A549 (cell line): ENCODE measurements at regions not wholly inside any gene's neighbourhood (a gene's known extent, or its start where the extent isn't known, plus 50 kb on each side); places are given as distances from the start of the nearest gene placed in this dataset.
A peak's percentile ranks its signal among the peaks of the same experiment; 100 is the strongest.

Experiments used
- ATAC-seq, 2 experiments: fragments of 200-7000 bp in 1 of 2; fragments of >200 bp in 1 of 2; cut with Nextera tagmentation in 1 of 2; cut with Tn5 transposase in 1 of 2; 3 replicates each; pipeline versions ENCODE4 v1.8.0 to v1.9.1; 2018 to 2020; ENCODE audit warnings: mild to moderate bottlenecking in 1 of 2, moderate library complexity in 1 of 2
- CTCF ChIA-PET: fragments of 300-600 bp; sonication (Branson Sonifier 250); formaldehyde crosslinking; extraction: SDS; loops from one replicate; lab custom pipeline; 2021; ENCODE audit warnings: antibody characterized with exemption, inconsistent platforms; lab: Yijun Ruan, JAX
- POLR2A ChIA-PET: fragments of 350-600 bp; formaldehyde crosslinking; extraction: SDS; loops from one replicate; lab custom pipeline; 2021; ENCODE audit warnings: antibody characterized with exemption, inconsistent platforms; lab: Yijun Ruan, JAX
- DNase-seq, 2 experiments: peaks; one replicate each; pipeline versions ENCODE4 v3.0.0 to v3.0.0-alpha.2; 2011 to 2016; ENCODE audit warnings: low read depth in 1 of 2, low spot score in 1 of 2
- FAIRE-seq: peaks from 2 replicates; lab custom pipeline; 2011; peaks lifted over from hg19 to GRCh38; lab: Jason Lieb, UNC
- H3K27ac ChIP-seq, 2 experiments: fragments of >200 bp; sonication (Bioruptor Twin); formaldehyde crosslinking; 3 replicates each; pipeline ENCODE4 v1.5.1; 2016 to 2017
- H3K4me1 ChIP-seq: fragments of >200 bp; sonication (Bioruptor Twin); formaldehyde crosslinking; 3 replicates; pipeline ENCODE4 v1.6.1; 2016
- H3K4me2 ChIP-seq: fragments of >200 bp; sonication (Bioruptor Twin); formaldehyde crosslinking; 3 replicates; pipeline ENCODE4 v1.6.1; 2016
- H3K4me3 ChIP-seq: fragments of >200 bp; sonication (Bioruptor Twin); formaldehyde crosslinking; 3 replicates; pipeline ENCODE4 v1.5.1; 2016
- H3K9me3 ChIP-seq: fragments of >200 bp; sonication (Bioruptor Twin); formaldehyde crosslinking; 3 replicates; pipeline ENCODE4 v1.6.1; 2016
- E2F6 ChIP-seq: IDR thresholded peaks from 2 replicates; pipeline ENCODE4 v1.6.1; 2012; ENCODE audit warnings: low read depth, borderline replicate concordance
- EHF ChIP-seq: fragments of 250-450 bp; sonication (Bioruptor Pico); IDR thresholded peaks from 2 replicates; pipeline ENCODE4 v1.5.0; 2020; ENCODE audit warnings: mild to moderate bottlenecking
- FOSB ChIP-seq: fragments of 250-450 bp; sonication (Bioruptor Pico); IDR thresholded peaks from 2 replicates; pipeline ENCODE4 v1.5.0; 2020; ENCODE audit warnings: mild to moderate bottlenecking, moderate library complexity
- HEYL ChIP-seq: fragments of 250-450 bp; sonication (Bioruptor Pico); IDR thresholded peaks from 2 replicates; pipeline ENCODE4 v1.8.0; 2021; ENCODE audit warnings: mild to moderate bottlenecking, moderate library complexity
- HOXA7 ChIP-seq: fragments of 250-450 bp; sonication (Bioruptor Pico); IDR thresholded peaks from 2 replicates; pipeline ENCODE4 v1.5.0; 2020; ENCODE audit warnings: mild to moderate bottlenecking, moderate library complexity
- HOXB5 ChIP-seq: fragments of 250-450 bp; sonication (Bioruptor Pico); IDR thresholded peaks from 2 replicates; pipeline ENCODE4 v1.5.0; 2020; ENCODE audit warnings: mild to moderate bottlenecking, moderate library complexity
- KDM1A ChIP-seq: fragments of 200-600 bp; sonication (generic); IDR thresholded peaks from 2 replicates; pipeline ENCODE4 v1.6.1; 2016; ENCODE audit warnings: low read depth, mild to moderate bottlenecking
- KDM5A ChIP-seq: fragments of 200-600 bp; sonication (generic); IDR thresholded peaks from 2 replicates; pipeline ENCODE4 v1.6.1; 2016; ENCODE audit warnings: antibody characterized with exemption, mild to moderate bottlenecking
- MAFK ChIP-seq: fragments of 450-650 bp; IDR thresholded peaks from 2 replicates; pipeline ENCODE4 v1.6.1; 2014; ENCODE audit not compliant: partially characterized antibody
- MYC ChIP-seq: IDR thresholded peaks from 2 replicates; pipeline ENCODE4 v1.6.1; 2012; ENCODE audit warnings: mild to moderate bottlenecking, inconsistent platforms, low read length, improper control_type of control experiment, borderline replicate concordance
- NR3C1 ChIP-seq: fragments of >200 bp; sonication (Bioruptor Twin); formaldehyde crosslinking; IDR thresholded peaks from 3 replicates; pipeline ENCODE4 v1.6.1; 2017
- RAD21 ChIP-seq, 2 experiments: fragments of >200 bp in 1 of 2; sonication (Bioruptor Twin) in 1 of 2; formaldehyde crosslinking in 1 of 2; IDR thresholded peaks in 1 of 2; conservative IDR thresholded peaks in 1 of 2; 2 replicates in 1 of 2; 3 replicates in 1 of 2; pipeline ENCODE4 v1.6.1; 2012 to 2018; ENCODE audit warnings: inconsistent platforms in 1 of 2
- RNF2 ChIP-seq: fragments of 200-600 bp; sonication (generic); IDR thresholded peaks from 2 replicates; pipeline ENCODE4 v1.6.1; 2016; ENCODE audit warnings: low read depth, mild to moderate bottlenecking, antibody characterized with exemption, moderate library complexity, borderline replicate concordance
- SREBF2 ChIP-seq: fragments of 450-650 bp; IDR thresholded peaks from 2 replicates; pipeline ENCODE4 v1.6.1; 2014; ENCODE audit warnings: mild to moderate bottlenecking, moderate library complexity
- TFCP2L1 ChIP-seq: fragments of 250-450 bp; sonication (Bioruptor Pico); IDR thresholded peaks from 2 replicates; pipeline ENCODE4 v1.5.0; 2021; ENCODE audit warnings: mild to moderate bottlenecking
- TP53 ChIP-seq: fragments of 250-450 bp; sonication (Bioruptor Pico); IDR thresholded peaks from 2 replicates; pipeline ENCODE4 v1.5.0; 2021; ENCODE audit warnings: mild to moderate bottlenecking, moderate library complexity
- ZC3H11A ChIP-seq: fragments of 450-650 bp; IDR thresholded peaks from 2 replicates; pipeline ENCODE4 v1.6.1; 2014; ENCODE audit warnings: antibody characterized with exemption, mild to moderate bottlenecking
- ZSCAN20 ChIP-seq: fragments of 250-450 bp; sonication (Bioruptor Pico); IDR thresholded peaks from 2 replicates; pipeline ENCODE4 v1.8.0; 2022; ENCODE audit warnings: mild to moderate bottlenecking, moderate library complexity
- WGBS: methylation state at CpG from one replicate; pipeline ENCODE4 v1.1.6; 2017; ENCODE audit errors: missing lambda C conversion rate; 5-methylcytosine and 5-hydroxymethylcytosine counted together
- TF ChIP-seq, protein P1 (sequence below): fragments of >200 bp; sonication (Bioruptor Twin); formaldehyde crosslinking; IDR thresholded peaks from 3 replicates; pipeline ENCODE4 v1.5.1; 2016
- TF ChIP-seq, protein P2 (sequence below): fragments of 200-600 bp; sonication (generic); IDR thresholded peaks from 2 replicates; pipeline ENCODE4 v1.6.1; 2016; ENCODE audit warnings: antibody characterized with exemption, mild to moderate bottlenecking, moderate library complexity

DNA sequence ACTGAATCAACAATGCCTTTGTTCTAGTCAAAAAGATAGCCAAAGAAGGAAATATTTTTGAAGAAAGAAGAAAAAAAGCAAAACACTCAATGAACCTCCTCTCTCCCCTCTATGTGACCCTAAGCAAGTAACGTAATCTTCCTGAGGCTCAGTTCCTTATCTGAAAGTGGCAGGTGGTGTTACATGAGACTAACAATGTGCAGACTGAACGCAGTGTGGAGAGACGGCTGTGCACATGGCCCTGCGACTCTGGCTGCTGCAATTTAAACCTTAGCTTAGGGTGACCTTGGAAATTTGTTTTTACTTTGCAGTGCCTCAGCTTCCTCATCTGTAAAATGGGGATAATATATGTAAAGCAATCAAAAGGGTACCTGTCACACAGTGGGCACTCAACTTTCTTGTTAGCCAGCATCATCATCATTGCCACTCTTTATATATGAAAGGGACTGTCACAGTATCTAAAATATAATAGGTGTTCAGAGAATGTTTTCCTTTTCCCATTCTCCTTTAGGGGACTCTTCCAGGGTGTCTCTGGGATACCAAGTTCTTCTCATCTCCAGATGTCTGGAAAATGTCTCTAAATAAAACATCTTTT is 100.1 kb upstream of the JUN start (continued):
- TF ChIP-seq KDM5A (no peak), HOXB5 (CRISPR knock-in tag) (no peak), ZSCAN20 (no peak), HEYL (CRISPR knock-in tag) (no peak), RNF2 (no peak), NR3C1 (no peak)

DNA sequence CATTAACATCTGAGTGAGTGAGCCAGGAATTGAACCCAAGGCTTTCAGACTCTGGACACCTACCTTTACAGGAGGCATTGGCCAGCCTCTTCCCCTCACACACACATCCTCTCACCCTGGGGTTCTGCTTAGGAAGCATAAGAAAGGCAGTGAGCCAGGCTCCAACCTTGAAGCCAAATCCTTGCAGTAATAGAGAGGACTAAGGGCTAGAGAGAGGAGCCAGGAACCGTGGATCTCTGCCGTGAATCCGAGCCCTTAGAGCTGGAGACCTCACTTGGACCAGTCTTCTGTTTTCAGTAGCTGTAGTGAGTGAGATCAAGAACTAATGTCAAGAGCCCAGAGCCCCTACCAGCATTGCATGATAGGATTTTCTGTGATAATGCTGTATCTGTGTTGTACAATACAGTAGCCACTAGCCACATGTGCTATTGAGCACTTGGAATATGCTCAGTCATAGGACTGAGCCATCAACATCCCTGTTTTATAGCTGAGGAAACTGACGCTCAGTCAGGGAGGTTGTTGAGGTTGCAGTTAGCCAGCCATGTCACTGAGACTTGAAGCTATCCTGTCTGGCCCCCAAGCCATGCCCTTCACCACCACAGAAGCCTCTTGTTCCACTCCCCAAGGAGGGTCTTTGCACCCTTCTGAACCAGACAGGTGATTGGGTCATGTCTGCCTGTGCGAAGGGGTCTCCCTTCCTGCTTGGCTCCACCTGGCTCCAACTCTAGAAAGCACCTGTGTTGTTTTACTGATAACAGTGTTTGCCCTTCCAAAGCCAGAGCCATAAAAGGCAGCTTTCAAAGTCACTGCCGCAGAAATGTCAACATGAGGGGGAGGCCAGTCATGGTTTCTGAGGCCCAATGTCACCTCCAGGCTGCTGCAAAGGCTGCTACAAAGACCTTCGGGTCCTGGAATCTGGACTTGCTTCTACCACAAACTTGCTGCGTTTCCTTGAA is 101.1 kb upstream of the JUN start:
- TF ChIP-seq RAD21 (conservative IDR thresholded peaks at IDR 0.05 in 1 of 2, IDR thresholded peaks at IDR 0.05 in 1 of 2), result no peak
- TF ChIP-seq FOSB (CRISPR knock-in tag), result no peak
- TF ChIP-seq TP53 (CRISPR knock-in tag), result no peak
- TF ChIP-seq E2F6, result no peak
- TF ChIP-seq, protein P1, sequence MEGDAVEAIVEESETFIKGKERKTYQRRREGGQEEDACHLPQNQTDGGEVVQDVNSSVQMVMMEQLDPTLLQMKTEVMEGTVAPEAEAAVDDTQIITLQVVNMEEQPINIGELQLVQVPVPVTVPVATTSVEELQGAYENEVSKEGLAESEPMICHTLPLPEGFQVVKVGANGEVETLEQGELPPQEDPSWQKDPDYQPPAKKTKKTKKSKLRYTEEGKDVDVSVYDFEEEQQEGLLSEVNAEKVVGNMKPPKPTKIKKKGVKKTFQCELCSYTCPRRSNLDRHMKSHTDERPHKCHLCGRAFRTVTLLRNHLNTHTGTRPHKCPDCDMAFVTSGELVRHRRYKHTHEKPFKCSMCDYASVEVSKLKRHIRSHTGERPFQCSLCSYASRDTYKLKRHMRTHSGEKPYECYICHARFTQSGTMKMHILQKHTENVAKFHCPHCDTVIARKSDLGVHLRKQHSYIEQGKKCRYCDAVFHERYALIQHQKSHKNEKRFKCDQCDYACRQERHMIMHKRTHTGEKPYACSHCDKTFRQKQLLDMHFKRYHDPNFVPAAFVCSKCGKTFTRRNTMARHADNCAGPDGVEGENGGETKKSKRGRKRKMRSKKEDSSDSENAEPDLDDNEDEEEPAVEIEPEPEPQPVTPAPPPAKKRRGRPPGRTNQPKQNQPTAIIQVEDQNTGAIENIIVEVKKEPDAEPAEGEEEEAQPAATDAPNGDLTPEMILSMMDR, result no peak
- TF ChIP-seq KDM1A, result no peak
- TF ChIP-seq ZC3H11A, result no peak
- TF ChIP-seq MYC, result no peak
- TF ChIP-seq, protein P2, sequence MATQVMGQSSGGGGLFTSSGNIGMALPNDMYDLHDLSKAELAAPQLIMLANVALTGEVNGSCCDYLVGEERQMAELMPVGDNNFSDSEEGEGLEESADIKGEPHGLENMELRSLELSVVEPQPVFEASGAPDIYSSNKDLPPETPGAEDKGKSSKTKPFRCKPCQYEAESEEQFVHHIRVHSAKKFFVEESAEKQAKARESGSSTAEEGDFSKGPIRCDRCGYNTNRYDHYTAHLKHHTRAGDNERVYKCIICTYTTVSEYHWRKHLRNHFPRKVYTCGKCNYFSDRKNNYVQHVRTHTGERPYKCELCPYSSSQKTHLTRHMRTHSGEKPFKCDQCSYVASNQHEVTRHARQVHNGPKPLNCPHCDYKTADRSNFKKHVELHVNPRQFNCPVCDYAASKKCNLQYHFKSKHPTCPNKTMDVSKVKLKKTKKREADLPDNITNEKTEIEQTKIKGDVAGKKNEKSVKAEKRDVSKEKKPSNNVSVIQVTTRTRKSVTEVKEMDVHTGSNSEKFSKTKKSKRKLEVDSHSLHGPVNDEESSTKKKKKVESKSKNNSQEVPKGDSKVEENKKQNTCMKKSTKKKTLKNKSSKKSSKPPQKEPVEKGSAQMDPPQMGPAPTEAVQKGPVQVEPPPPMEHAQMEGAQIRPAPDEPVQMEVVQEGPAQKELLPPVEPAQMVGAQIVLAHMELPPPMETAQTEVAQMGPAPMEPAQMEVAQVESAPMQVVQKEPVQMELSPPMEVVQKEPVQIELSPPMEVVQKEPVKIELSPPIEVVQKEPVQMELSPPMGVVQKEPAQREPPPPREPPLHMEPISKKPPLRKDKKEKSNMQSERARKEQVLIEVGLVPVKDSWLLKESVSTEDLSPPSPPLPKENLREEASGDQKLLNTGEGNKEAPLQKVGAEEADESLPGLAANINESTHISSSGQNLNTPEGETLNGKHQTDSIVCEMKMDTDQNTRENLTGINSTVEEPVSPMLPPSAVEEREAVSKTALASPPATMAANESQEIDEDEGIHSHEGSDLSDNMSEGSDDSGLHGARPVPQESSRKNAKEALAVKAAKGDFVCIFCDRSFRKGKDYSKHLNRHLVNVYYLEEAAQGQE, result no peak
- TF ChIP-seq HOXA7, result no peak
- no peak for TF ChIP-seq SREBF2
- no peak for TF ChIP-seq RNF2
- TF ChIP-seq TFCP2L1 (CRISPR knock-in tag), result no peak
- TF ChIP-seq EHF (CRISPR knock-in tag), result no peak
- TF ChIP-seq MAFK, result no peak
- TF ChIP-seq, all 56 proteins: peak for 0
- Histone ChIP-seq H3K4me3 (no peak overlapping the region), H3K4me1 (peaks cover 52% of the 10 kb centered on the region), H3K9me3 (no peaks in the 10 kb centered on the region), H3K27ac (peak overlapping the region; percentile 81 to 91), H3K4me2 (peak overlapping the region; percentile 25; the same call in 2 of the 3 replicates)
- FAIRE-seq, result no peak
- CTCF ChIA-PET, result no interaction called here
- peak in 1 of 2 experiments; percentile 11; a peak in 1 of 6 replicates for ATAC-seq
- no peak for DNase-seq
- 57% methylated on average over 8 of the region's 8 CpGs for WGBS
- POLR2A ChIA-PET, result interaction anchor here (0.7 to 2.1 kb wide), 2 partner anchors 18 to 101 kb away, joined by 3 to 7 read pairs; partner anchors contain the start of gene JUN
